ENCODE measurements at regions not wholly inside any gene's neighbourhood (a gene's known extent, or its start where the extent isn't known, plus 50 kb on each side); places are given as distances from the start of the nearest gene placed in this dataset.

DNA sequence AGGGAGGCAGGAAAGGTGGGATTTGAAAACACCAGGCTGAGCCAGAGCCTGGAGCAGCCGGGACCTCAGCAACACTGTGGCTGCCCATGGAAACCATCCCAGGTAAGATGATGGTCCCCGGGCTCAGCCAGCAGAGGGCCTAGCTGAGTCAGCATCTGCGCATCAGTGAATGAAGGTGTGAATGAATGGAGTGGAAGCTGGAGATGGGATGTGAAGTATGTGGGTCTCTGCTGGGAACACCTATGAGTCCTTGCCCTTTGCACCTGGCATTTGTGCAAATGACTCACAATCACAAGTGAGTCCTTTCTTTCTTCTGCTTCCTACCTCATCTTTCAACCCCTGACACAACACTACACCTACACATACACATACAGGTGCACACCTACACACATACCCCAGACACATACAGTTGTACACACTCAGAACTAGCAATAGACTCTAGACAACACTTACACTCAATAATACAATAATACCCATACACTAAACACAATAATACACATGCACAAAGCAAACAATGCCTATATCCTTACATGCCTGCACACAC is 62.8 kb upstream of the PRDM11 start:
- intact Hi-C loops (cut with micrococcal nuclease): no loop called here
- dilution Hi-C loops (cut with MboI; ENCODE audit: extremely low pct_ligation_motif_present, low sequenced_read_pairs): no loop called here
- no peaks in the 10 kb centered on the region for H4K20me1 ChIP-seq (replicated peaks; ENCODE audit: control insufficient read depth, extremely low read depth, insufficient read depth, low read length)
- H3K9ac ChIP-seq (replicated peaks; ENCODE audit: extremely low read depth, insufficient read depth, low read length): no peak overlapping the region
- TF ChIP-seq MYC (IDR thresholded peaks at IDR 0.05; ENCODE audit: low read depth, low read length) (no peak), JUN (IDR thresholded peaks at IDR 0.05; ENCODE audit: borderline replicate concordance, insufficient read depth, insufficient read length, low read depth) (no peak), GATA2 (IDR thresholded peaks at IDR 0.05; ENCODE audit: insufficient read depth, insufficient read length, low read depth, low read length) (no peak), EZH2 (IDR thresholded peaks at IDR 0.05; ENCODE audit: borderline replicate concordance, low read depth, low read length, severe bottlenecking) (no peak), FOS (IDR thresholded peaks at IDR 0.05; ENCODE audit: borderline replicate concordance, insufficient read depth, low read length) (no peak)
- TF ChIP-seq, protein P1, sequence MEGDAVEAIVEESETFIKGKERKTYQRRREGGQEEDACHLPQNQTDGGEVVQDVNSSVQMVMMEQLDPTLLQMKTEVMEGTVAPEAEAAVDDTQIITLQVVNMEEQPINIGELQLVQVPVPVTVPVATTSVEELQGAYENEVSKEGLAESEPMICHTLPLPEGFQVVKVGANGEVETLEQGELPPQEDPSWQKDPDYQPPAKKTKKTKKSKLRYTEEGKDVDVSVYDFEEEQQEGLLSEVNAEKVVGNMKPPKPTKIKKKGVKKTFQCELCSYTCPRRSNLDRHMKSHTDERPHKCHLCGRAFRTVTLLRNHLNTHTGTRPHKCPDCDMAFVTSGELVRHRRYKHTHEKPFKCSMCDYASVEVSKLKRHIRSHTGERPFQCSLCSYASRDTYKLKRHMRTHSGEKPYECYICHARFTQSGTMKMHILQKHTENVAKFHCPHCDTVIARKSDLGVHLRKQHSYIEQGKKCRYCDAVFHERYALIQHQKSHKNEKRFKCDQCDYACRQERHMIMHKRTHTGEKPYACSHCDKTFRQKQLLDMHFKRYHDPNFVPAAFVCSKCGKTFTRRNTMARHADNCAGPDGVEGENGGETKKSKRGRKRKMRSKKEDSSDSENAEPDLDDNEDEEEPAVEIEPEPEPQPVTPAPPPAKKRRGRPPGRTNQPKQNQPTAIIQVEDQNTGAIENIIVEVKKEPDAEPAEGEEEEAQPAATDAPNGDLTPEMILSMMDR (IDR thresholded peaks at IDR 0.05; ENCODE audit: extremely low read depth in 1 of 2, insufficient read depth in 1 of 2, low read depth in 1 of 2, low read length in 2 of 2): peak in 1 of 2 donors; percentile 32
- H3K27ac ChIP-seq (ENCODE audit: insufficient read depth, low read depth, low read length): no peak overlapping the region
- no peaks in the 10 kb centered on the region for H3K9me1 ChIP-seq (replicated peaks; ENCODE audit: control insufficient read depth, extremely low read depth, insufficient read depth, low read length)
- H3K9me3 ChIP-seq (replicated peaks; ENCODE audit: control insufficient read depth, insufficient read depth, low read length): no peaks in the 10 kb centered on the region
- H3K27me3 ChIP-seq (ENCODE audit: control insufficient read depth in 2 of 2, insufficient read depth in 2 of 2, low read length in 2 of 2): peaks cover 5 to 7% of the 10 kb centered on the region in 2 experiments
- no peaks in the 10 kb centered on the region for H3K79me2 ChIP-seq (ENCODE audit: control insufficient read depth, insufficient read depth, low read length)
- ChIA-PET CTCF (interaction anchor here (1.0 to 3.3 kb wide), 3 partner anchors 14 to 147 kb away, joined by 3 to 18 read pairs (median 8); no protein-coding TSS in a partner anchor), POLR2A (no interaction called here)
- H3K4me2 ChIP-seq (ENCODE audit: insufficient read depth, low read length): no peak overlapping the region
- FAIRE-seq (no peak), DNase-seq (ENCODE audit: low read depth, low spot score) (no peak)
- H3K36me3 ChIP-seq (ENCODE audit: control insufficient read depth in 2 of 2, extremely low read depth in 1 of 2, insufficient read depth in 2 of 2, low read length in 2 of 2): no peaks in the 10 kb centered on the region
- no peak overlapping the region for H3K4me3 ChIP-seq (replicated peaks in 1 of 3; ENCODE audit: insufficient read depth in 1 of 3, low read depth in 1 of 3, low read length in 3 of 3)
- H3K4me1 ChIP-seq (ENCODE audit: control insufficient read depth, extremely low read depth, insufficient read depth, low read length): no peaks in the 10 kb centered on the region
- BruUV-seq (replicated peaks): no TSS peak
- no peak overlapping the region for H2AFZ ChIP-seq (ENCODE audit: low read depth, low read length)
